ENCODE measurements at regions not wholly inside any gene's neighbourhood (a gene's known extent, or its start where the extent isn't known, plus 50 kb on each side); places are given as distances from the start of the nearest gene placed in this dataset.

DNA sequence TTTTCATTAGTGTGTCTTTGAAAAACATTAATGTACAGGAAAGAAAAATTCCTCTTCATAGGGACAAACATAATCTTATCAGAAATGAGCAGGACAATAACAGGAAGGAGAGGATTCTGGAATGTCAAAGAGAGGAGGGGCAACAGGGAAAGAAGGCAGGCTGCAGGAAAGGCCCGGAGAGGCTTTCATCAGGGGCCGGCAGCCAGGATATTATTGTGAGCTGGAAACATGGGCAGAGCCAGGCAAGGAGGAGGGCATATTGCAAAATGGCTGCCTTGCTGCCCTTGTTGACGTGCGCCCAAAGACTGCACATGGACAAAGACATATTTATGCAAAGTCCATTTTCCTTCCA is 433.7 kb downstream of the ETS1 start:
- ATAC-seq (no peak), DNase-seq (no peak)
- peaks cover 11% of the 10 kb centered on the region for H3K4me1 Mint-ChIP-seq (ENCODE audit: low read depth)
- no peaks in the 10 kb centered on the region for H3K27me3 Mint-ChIP-seq
- POLR2A ChIA-PET, result no interaction called here
- H3K4me3 Mint-ChIP-seq, result no peak overlapping the region
- TF ChIP-seq, protein P1, sequence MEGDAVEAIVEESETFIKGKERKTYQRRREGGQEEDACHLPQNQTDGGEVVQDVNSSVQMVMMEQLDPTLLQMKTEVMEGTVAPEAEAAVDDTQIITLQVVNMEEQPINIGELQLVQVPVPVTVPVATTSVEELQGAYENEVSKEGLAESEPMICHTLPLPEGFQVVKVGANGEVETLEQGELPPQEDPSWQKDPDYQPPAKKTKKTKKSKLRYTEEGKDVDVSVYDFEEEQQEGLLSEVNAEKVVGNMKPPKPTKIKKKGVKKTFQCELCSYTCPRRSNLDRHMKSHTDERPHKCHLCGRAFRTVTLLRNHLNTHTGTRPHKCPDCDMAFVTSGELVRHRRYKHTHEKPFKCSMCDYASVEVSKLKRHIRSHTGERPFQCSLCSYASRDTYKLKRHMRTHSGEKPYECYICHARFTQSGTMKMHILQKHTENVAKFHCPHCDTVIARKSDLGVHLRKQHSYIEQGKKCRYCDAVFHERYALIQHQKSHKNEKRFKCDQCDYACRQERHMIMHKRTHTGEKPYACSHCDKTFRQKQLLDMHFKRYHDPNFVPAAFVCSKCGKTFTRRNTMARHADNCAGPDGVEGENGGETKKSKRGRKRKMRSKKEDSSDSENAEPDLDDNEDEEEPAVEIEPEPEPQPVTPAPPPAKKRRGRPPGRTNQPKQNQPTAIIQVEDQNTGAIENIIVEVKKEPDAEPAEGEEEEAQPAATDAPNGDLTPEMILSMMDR (IDR thresholded peaks at IDR 0.05), result no peak
- no peaks in the 10 kb centered on the region for H3K36me3 Mint-ChIP-seq (ENCODE audit: low read depth)
- intact Hi-C loops (cut with micrococcal nuclease), result loop anchor here (10.0 kb wide), 1 partner anchor 309 kb away; no protein-coding TSS in a partner anchor
- CTCF ChIA-PET, result interaction anchor here (1.3 to 2.2 kb wide), 2 partner anchors 116 to 122 kb away, joined by 3 to 6 read pairs; no protein-coding TSS in a partner anchor
- H3K9me3 Mint-ChIP-seq, result no peaks in the 10 kb centered on the region
- no peak overlapping the region for H3K27ac Mint-ChIP-seq

DNA sequence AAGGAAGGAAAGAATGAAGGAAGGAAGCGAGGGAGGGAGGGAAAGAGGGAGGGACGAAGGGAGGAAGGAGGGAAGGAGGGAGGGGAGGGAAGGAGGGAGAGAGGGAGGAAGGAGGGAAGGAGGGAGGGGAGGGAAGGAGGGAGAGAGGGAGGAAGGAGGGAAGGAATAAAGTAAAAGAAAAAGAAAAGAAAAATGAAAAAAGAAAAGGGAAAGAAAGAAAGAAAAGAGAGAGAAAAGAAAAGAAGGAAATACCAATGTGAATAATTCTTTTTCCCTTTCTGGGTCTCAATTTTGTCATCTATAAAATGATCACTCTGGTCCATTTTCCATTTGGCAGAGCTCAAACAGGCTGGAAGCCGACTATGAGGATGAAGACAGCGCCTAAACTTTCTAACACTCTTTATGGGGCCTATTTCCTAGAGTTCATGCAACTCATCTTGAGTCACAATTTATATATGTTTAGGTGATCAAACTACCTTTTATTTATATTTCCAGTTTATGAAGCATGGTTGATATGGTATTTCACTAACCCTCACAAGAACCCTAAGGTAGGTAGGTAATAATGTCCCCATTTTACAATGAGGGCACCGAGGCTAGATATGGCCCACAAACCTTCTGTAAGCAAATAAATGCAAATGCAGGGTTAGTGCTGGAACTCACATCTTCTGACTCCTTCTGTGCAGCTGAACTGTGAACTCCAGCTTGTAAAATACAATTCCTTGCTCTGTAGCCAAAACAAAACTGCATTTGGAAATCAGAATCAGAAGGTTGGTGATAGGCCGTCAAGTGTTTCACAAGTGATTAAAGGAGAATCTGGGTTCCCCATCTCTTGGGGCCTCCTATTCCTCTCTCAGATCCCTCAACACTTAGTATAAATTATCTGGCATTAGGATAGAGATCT is 434.3 kb downstream of the ETS1 start:
- DNase-seq (no peak), ATAC-seq (no peak)
- Mint-ChIP-seq H3K36me3 (ENCODE audit: low read depth) (no peaks in the 10 kb centered on the region), H3K27me3 (no peaks in the 10 kb centered on the region), H3K4me1 (ENCODE audit: low read depth) (peaks cover 9% of the 10 kb centered on the region), H3K4me3 (no peak overlapping the region), H3K9me3 (no peaks in the 10 kb centered on the region), H3K27ac (no peak overlapping the region)
- ChIA-PET POLR2A (no interaction called here), CTCF (interaction anchor here (1.3 to 2.2 kb wide), 3 partner anchors 15 to 121 kb away, joined by 3 to 6 read pairs (median 5); no protein-coding TSS in a partner anchor)
- TF ChIP-seq, protein P1 (IDR thresholded peaks at IDR 0.05), result no peak
- intact Hi-C loops (cut with micrococcal nuclease), result loop anchor here (10.0 kb wide), 1 partner anchor 308 kb away; no protein-coding TSS in a partner anchor

DNA sequence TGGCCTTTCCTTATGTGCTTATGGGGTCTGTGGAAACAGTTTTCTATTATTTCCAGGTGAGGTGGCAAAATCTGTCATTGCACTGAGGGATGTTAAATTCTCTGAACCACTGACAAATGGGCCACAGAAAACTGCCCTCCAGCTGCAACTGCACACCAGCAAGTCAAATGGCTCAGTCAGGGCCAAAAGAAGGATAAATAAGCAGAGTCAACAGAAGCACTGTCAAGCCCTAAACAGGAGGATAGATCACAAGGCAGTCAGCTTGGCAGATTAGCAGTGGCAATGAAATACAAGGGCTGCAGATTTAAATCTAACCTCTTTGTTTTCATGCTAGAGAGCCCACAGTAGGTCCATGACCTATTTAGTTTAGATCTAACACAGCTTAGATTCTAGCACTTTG is 435.6 kb downstream of the ETS1 start:
- Mint-ChIP-seq H3K27ac (no peak overlapping the region), H3K4me1 (ENCODE audit: low read depth) (no peaks in the 10 kb centered on the region), H3K9me3 (no peaks in the 10 kb centered on the region), H3K36me3 (ENCODE audit: low read depth) (no peaks in the 10 kb centered on the region), H3K27me3 (no peaks in the 10 kb centered on the region), H3K4me3 (no peak overlapping the region)
- TF ChIP-seq, protein P1 (IDR thresholded peaks at IDR 0.05), result no peak
- ATAC-seq, result no peak
- intact Hi-C loops (cut with micrococcal nuclease), result loop anchor here (10.0 kb wide), 1 partner anchor 307 kb away; no protein-coding TSS in a partner anchor
- DNase-seq, result no peak
- CTCF ChIA-PET, result interaction anchor here (0.9 to 2.5 kb wide), 5 partner anchors 8 to 679 kb away, joined by 3 to 12 read pairs (median 5); no protein-coding TSS in a partner anchor
- POLR2A ChIA-PET, result interaction anchor here (1.2 kb wide), 1 partner anchor 535 kb away, joined by 3 read pairs; no protein-coding TSS in a partner anchor

DNA sequence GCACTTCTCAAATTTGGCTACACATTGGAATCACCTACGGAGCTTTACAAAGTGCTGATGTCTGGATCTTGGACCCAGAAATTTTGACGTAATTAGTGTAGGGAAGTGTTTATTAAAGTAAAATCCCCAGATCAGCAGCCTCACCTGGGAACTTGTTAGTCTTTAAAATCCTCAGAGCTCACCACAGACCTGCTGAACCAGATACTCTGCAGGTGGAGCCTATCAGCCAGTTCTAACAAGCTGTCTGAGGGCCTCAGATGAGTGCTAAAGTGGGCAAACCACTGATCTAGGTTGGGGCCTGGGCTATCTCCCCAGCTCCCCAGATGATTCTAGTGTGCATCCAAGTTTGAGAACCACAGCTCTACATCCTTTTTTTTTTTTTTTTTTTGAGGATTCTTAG is 436.0 kb downstream of the ETS1 start:
- H3K9me3 Mint-ChIP-seq, result no peaks in the 10 kb centered on the region
- intact Hi-C loops (cut with micrococcal nuclease), result loop anchor here (10.0 kb wide), 1 partner anchor 307 kb away; no protein-coding TSS in a partner anchor
- ATAC-seq (no peak), DNase-seq (no peak)
- H3K4me3 Mint-ChIP-seq, result no peak overlapping the region
- POLR2A ChIA-PET, result interaction anchor here (1.2 kb wide), 1 partner anchor 535 kb away, joined by 3 read pairs; no protein-coding TSS in a partner anchor
- H3K36me3 Mint-ChIP-seq (ENCODE audit: low read depth), result no peaks in the 10 kb centered on the region
- H3K27ac Mint-ChIP-seq, result no peak overlapping the region
- TF ChIP-seq, protein P1 (IDR thresholded peaks at IDR 0.05), result no peak
- CTCF ChIA-PET, result interaction anchor here (1.1 to 2.5 kb wide), 6 partner anchors 9 to 679 kb away, joined by 3 to 12 read pairs (median 5); no protein-coding TSS in a partner anchor
- H3K27me3 Mint-ChIP-seq, result no peaks in the 10 kb centered on the region
- H3K4me1 Mint-ChIP-seq (ENCODE audit: low read depth), result no peaks in the 10 kb centered on the region
